Glutamatergic neuron (in vitro differentiated cells): ENCODE measurements at regions not wholly inside any gene's neighbourhood (a gene's known extent, or its start where the extent isn't known, plus 50 kb on each side); places are given as distances from the start of the nearest gene placed in this dataset.

ENCODE experiments used
- DNase-seq: peaks from one replicate; pipeline ENCODE4 v3.0.0; 2022
- H3K27ac Mint-ChIP-seq: one replicate; pipeline ENCODE4 v1.8.0; 2020; ENCODE audit warnings: mild to moderate bottlenecking, mixed read lengths, inconsistent platforms; ENCODE audit not compliant: unreplicated experiment
- H3K27me3 Mint-ChIP-seq: one replicate; pipeline ENCODE4 v1.8.0; 2020; ENCODE audit warnings: mild to moderate bottlenecking, moderate library complexity, mixed read lengths, inconsistent platforms; ENCODE audit not compliant: unreplicated experiment
- H3K36me3 Mint-ChIP-seq: one replicate; pipeline ENCODE4 v1.8.0; 2020; ENCODE audit warnings: mild to moderate bottlenecking, mixed read lengths, inconsistent platforms; ENCODE audit not compliant: unreplicated experiment
- H3K4me1 Mint-ChIP-seq: one replicate; pipeline ENCODE4 v1.8.0; 2020; ENCODE audit warnings: mild to moderate bottlenecking, low read depth, mixed read lengths, inconsistent platforms; ENCODE audit not compliant: unreplicated experiment
- H3K4me3 Mint-ChIP-seq: one replicate; pipeline ENCODE4 v1.8.0; 2020; ENCODE audit warnings: mild to moderate bottlenecking, mixed read lengths, inconsistent platforms; ENCODE audit not compliant: unreplicated experiment
- H3K9me3 Mint-ChIP-seq: one replicate; pipeline ENCODE4 v1.8.0; 2020; ENCODE audit warnings: mild to moderate bottlenecking, moderate library complexity, mixed read lengths, inconsistent platforms; ENCODE audit not compliant: unreplicated experiment
- TF ChIP-seq, protein P1 (sequence below): fragments of 200-600 bp; sonication (generic); IDR thresholded peaks from one replicate; pipeline ENCODE4 v1.5.0; 2021; ENCODE audit not compliant: partially characterized antibody, unreplicated experiment

DNA sequence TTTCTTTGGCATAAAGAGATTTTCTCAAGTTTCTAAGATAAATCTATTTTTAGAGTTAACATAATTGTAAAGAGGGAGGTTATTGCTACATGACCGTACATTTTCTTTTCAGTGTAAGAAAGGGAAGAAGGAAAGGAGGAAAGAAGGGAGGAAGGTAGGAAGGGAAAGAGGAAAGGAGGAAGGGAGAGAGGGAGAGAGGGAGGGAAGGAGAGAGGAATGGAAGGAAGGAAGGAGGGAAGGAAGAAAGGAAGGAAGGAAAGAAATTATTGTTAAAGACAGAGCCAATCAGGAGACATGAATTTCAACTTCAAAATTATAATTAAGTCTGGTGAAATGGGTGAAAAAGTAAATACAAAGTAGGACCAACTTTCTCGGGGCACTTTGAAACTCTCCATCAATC, 197.6 kb downstream of the SNCA start:
- TF ChIP-seq, protein P1, sequence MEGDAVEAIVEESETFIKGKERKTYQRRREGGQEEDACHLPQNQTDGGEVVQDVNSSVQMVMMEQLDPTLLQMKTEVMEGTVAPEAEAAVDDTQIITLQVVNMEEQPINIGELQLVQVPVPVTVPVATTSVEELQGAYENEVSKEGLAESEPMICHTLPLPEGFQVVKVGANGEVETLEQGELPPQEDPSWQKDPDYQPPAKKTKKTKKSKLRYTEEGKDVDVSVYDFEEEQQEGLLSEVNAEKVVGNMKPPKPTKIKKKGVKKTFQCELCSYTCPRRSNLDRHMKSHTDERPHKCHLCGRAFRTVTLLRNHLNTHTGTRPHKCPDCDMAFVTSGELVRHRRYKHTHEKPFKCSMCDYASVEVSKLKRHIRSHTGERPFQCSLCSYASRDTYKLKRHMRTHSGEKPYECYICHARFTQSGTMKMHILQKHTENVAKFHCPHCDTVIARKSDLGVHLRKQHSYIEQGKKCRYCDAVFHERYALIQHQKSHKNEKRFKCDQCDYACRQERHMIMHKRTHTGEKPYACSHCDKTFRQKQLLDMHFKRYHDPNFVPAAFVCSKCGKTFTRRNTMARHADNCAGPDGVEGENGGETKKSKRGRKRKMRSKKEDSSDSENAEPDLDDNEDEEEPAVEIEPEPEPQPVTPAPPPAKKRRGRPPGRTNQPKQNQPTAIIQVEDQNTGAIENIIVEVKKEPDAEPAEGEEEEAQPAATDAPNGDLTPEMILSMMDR: no peak
- Mint-ChIP-seq H3K27ac (no peak overlapping the region), H3K9me3 (peaks cover 1% of the 10 kb centered on the region), H3K4me3 (no peak overlapping the region), H3K27me3 (peaks cover 3% of the 10 kb centered on the region), H3K4me1 (peaks cover 3% of the 10 kb centered on the region), H3K36me3 (no peaks in the 10 kb centered on the region)
- DNase-seq: no peak

DNA sequence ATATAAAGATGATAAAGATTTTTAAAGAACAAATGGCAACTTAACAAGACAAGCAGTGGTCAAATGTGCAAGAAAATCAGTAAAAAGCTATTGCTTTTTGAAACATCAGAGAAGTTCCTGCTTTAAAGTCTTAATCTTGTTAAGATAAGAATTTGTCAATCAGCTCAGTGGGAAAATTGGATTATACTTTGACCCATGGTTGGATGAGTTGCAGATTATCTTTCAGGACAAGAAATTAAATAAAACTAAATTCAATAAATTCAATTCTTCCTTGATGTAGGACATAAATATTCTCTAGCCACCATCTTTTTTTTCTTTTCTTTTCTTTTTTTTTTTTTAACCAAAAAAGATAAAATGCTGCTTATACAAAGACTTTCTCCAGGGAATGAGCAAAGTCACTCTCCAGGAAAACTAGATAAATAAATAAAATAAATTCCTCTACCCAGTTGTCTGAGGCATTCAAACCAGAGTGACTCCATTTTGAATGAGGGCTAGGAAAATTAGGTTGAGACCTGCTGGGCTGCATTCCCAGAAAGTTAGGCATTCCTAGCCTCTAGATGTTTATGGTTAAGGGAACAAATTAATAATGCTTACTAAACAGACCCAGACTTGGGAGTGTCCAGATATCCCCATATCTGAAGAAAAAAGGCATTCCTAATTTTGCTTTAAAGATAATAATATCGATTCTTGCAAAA, 211.2 kb downstream of the SNCA start:
- Mint-ChIP-seq H3K27ac (no peak overlapping the region), H3K27me3 (peaks cover 1% of the 10 kb centered on the region), H3K4me3 (no peak overlapping the region), H3K9me3 (peaks cover 1% of the 10 kb centered on the region), H3K36me3 (no peaks in the 10 kb centered on the region), H3K4me1 (peaks cover 7% of the 10 kb centered on the region)
- TF ChIP-seq, protein P1: no peak
- no peak for DNase-seq

DNA sequence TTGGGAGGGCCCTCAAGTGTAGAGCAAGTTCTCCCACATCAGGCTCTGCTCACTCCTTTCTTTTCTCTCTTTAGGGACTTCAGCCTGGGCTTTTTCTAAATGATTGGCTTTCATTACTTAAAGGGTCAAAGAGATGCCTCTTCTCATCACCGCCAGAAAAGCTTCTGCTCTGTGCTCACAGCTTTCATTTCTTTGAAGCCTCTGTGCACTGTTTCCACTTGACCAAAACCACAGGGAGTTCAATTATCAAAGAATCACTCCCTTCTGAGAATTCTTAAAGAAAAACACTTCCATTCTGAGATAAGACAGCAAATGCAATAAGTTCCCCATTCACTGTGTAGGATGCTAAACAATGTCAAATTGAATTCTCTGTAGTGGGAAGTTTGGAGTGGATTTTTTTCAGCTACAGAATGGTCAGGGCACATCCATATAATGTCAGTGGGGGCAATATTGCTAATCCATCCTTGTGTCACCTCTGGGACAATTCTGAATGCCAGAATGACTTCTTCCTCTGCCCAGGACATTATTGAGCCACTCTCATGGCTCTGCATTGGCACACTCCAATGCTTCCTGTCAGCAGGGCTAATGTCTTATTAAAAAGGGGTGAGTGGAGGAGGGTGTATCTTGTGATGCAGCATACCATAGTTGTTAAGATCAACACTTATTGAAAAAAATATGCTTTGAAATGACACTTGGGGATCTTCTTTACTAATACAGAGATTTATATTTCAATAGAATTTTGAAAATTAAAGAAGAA, 217.6 kb downstream of the SNCA start:
- no peak overlapping the region for H3K4me3 Mint-ChIP-seq
- TF ChIP-seq, protein P1: no peak
- H3K4me1 Mint-ChIP-seq: no peaks in the 10 kb centered on the region
- H3K27me3 Mint-ChIP-seq: no peaks in the 10 kb centered on the region
- no peaks in the 10 kb centered on the region for H3K36me3 Mint-ChIP-seq
- H3K27ac Mint-ChIP-seq: no peak overlapping the region
- peaks cover 1% of the 10 kb centered on the region for H3K9me3 Mint-ChIP-seq
- DNase-seq: no peak

DNA sequence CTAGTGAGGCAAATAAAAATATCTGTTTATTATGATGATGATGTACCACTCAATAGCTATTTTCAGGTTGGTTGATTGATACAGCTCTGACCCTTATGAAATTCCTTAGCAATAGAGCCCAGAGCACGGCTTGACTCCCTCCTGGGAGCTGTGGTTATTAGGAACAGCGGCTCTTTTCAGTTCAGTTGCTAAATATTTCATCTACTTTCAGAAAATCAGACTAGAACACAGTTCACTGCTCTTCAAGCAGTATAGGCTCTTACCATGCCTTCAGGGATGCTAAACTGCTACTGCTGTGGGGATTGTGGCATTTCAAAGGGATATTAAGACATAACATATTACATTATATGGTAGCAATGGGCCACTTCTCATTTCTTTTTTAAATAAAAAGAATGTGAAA, 218.8 kb downstream of the SNCA start:
- Mint-ChIP-seq H3K27ac (no peak overlapping the region), H3K9me3 (peaks cover 1% of the 10 kb centered on the region), H3K36me3 (no peaks in the 10 kb centered on the region), H3K4me3 (no peak overlapping the region), H3K4me1 (no peaks in the 10 kb centered on the region), H3K27me3 (no peaks in the 10 kb centered on the region)
- TF ChIP-seq, protein P1: no peak
- DNase-seq: no peak

DNA sequence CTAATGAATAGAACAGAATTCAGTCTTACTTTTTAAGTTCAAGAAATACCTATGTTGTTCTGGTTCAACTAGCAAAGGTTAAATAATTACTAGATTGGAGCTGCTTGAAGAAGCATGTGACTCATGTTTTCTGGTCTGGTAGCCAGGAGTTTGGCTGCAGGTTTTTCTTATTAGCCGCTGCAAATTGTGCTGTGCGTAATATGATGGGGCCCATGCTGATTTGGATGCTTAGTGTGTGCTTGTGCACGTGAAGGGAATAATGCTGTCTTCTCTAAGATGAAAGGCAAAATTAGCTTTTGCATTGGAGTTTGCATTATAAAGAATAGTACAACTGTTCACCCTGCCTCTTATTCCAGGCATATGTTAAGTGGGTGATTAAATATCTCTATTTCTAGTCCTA, 219.6 kb downstream of the SNCA start:
- no peaks in the 10 kb centered on the region for H3K27me3 Mint-ChIP-seq
- H3K27ac Mint-ChIP-seq: no peak overlapping the region
- H3K36me3 Mint-ChIP-seq: no peaks in the 10 kb centered on the region
- TF ChIP-seq, protein P1: no peak
- H3K4me3 Mint-ChIP-seq: no peak overlapping the region
- no peak for DNase-seq
- peaks cover 1% of the 10 kb centered on the region for H3K9me3 Mint-ChIP-seq
- no peaks in the 10 kb centered on the region for H3K4me1 Mint-ChIP-seq
